IMR-90 (cell line): ENCODE measurements at regions not wholly inside any gene's neighbourhood (a gene's known extent, or its start where the extent isn't known, plus 50 kb on each side); places are given as distances from the start of the nearest gene placed in this dataset.

Experiments used
- ATAC-seq: fragments of 200-7000 bp; cut with Tn5 transposase; 2 replicates; pipeline ENCODE4 v1.9.1; 2020; ENCODE audit warnings: low read depth, mild to moderate bottlenecking, moderate library complexity
- BruUV-seq: library from RNA; stranded (reverse); fragments of 400-500 nt; replicated peaks from 2 replicates; lab custom pipeline; 2021; lab: Mats Ljungman, UMichigan
- CTCF ChIA-PET: fragments of 300-600 bp; formaldehyde crosslinking; extraction: SDS; loops from one replicate; lab custom pipeline; 2021; ENCODE audit warnings: antibody characterized with exemption; lab: Yijun Ruan, JAX
- POLR2A ChIA-PET: fragments of 300-600 bp; sonication (Branson Sonifier 250); formaldehyde crosslinking; loops from one replicate; lab custom pipeline; 2022; ENCODE audit warnings: antibody characterized with exemption; ENCODE audit not compliant: unreplicated experiment; lab: Charles Lee
- DNase-seq: peaks from one replicate; pipeline ENCODE4 v3.0.0; 2013
- H2AFZ ChIP-seq: replicated peaks from 2 replicates; pipeline ENCODE3; 2013; ENCODE audit warnings: low read length, mild to moderate bottlenecking; ENCODE audit not compliant: poor library complexity
- H2AK5ac ChIP-seq: 2 replicates; pipeline ENCODE4 v1.6.1; 2013; ENCODE audit warnings: low read depth, low read length, inconsistent platforms
- H2AK9ac ChIP-seq: replicated peaks from 2 replicates; pipeline ENCODE3; 2013; ENCODE audit warnings: mild to moderate bottlenecking, low read depth, low read length, moderate library complexity; ENCODE audit not compliant: poor library complexity
- H2BK120ac ChIP-seq: 2 replicates; pipeline ENCODE4 v1.6.1; 2013; ENCODE audit warnings: low read depth, low read length, inconsistent platforms
- H2BK15ac ChIP-seq: 3 replicates; pipeline ENCODE4 v1.6.1; 2013; ENCODE audit warnings: low read depth, low read length, inconsistent platforms
- H2BK20ac ChIP-seq: 2 replicates; pipeline ENCODE4 v1.6.1; 2013; ENCODE audit warnings: low read depth, mild to moderate bottlenecking, inconsistent platforms, low read length, moderate library complexity
- H2BK5ac ChIP-seq: 2 replicates; pipeline ENCODE4 v1.6.1; 2013; ENCODE audit warnings: mild to moderate bottlenecking, low read depth, low read length, inconsistent platforms; ENCODE audit not compliant: poor library complexity, severe bottlenecking
- H3K14ac ChIP-seq: replicated peaks from 2 replicates; pipeline ENCODE4 v1.6.1; 2013; ENCODE audit warnings: low read depth, low read length, inconsistent platforms
- H3K18ac ChIP-seq: 2 replicates; pipeline ENCODE4 v1.6.1; 2013; ENCODE audit warnings: low read depth, low read length, control low read depth
- H3K23ac ChIP-seq: 2 replicates; pipeline ENCODE4 v1.6.1; 2013; ENCODE audit warnings: low read depth, low read length, inconsistent platforms
- H3K27ac ChIP-seq: 2 replicates; pipeline ENCODE4 v1.5.1; 2013; ENCODE audit warnings: mild to moderate bottlenecking, control low read depth, low read length; ENCODE audit not compliant: insufficient read depth
- H3K27me3 ChIP-seq: 2 replicates; pipeline ENCODE4 v1.6.1; 2013; ENCODE audit warnings: low read length; ENCODE audit not compliant: control insufficient read depth, insufficient read depth
- H3K36me3 ChIP-seq: 2 replicates; pipeline ENCODE4 v1.6.1; 2013; ENCODE audit warnings: low read length, mixed read lengths; ENCODE audit not compliant: control insufficient read depth, insufficient read depth
- H3K4ac ChIP-seq: 2 replicates; pipeline ENCODE4 v1.6.1; 2013; ENCODE audit warnings: low read depth, low read length, inconsistent platforms
- H3K4me1 ChIP-seq: 2 replicates; pipeline ENCODE4 v1.6.1; 2013; ENCODE audit warnings: low read length, mixed read lengths; ENCODE audit not compliant: control insufficient read depth, insufficient read depth
- H3K4me2 ChIP-seq: 2 replicates; pipeline ENCODE4 v1.6.1; 2013; ENCODE audit warnings: low read depth, mild to moderate bottlenecking, control low read depth, low read length, moderate library complexity
- H3K4me3 ChIP-seq: 2 replicates; pipeline ENCODE4 v1.5.1; 2013; ENCODE audit warnings: low read depth, mild to moderate bottlenecking, control low read depth, low read length, moderate library complexity; ENCODE audit not compliant: insufficient read depth
- H3K56ac ChIP-seq: 2 replicates; pipeline ENCODE4 v1.6.1; 2013; ENCODE audit warnings: low read length, inconsistent platforms; ENCODE audit not compliant: insufficient read depth; ENCODE audit errors: extremely low read depth
- H3K79me1 ChIP-seq, 2 experiments: 2 replicates each; pipeline ENCODE4 v1.6.1; 2013; ENCODE audit warnings: low read length in 2 of 2, inconsistent platforms in 1 of 2, low read depth in 1 of 2
- H3K9ac ChIP-seq: 2 replicates; pipeline ENCODE4 v1.6.1; 2013; ENCODE audit warnings: low read depth, low read length, control low read depth
- H3K9me1 ChIP-seq: 2 replicates; pipeline ENCODE4 v1.6.1; 2013; ENCODE audit warnings: low read length, inconsistent platforms; ENCODE audit not compliant: insufficient read depth
- H3K9me3 ChIP-seq: 2 replicates; pipeline ENCODE4 v1.6.1; 2013; ENCODE audit warnings: low read length; ENCODE audit not compliant: control insufficient read depth, insufficient read depth
- H4K20me1 ChIP-seq: 2 replicates; pipeline ENCODE4 v1.6.1; 2013; ENCODE audit warnings: low read length, inconsistent platforms; ENCODE audit not compliant: insufficient read depth
- H4K5ac ChIP-seq: 2 replicates; pipeline ENCODE4 v1.6.1; 2013; ENCODE audit warnings: mild to moderate bottlenecking, low read depth, low read length, control low read depth
- H4K8ac ChIP-seq, 2 experiments: 2 replicates each; pipeline ENCODE4 v1.6.1; 2013; ENCODE audit warnings: low read depth in 2 of 2, low read length in 2 of 2, control low read depth in 1 of 2, inconsistent platforms in 1 of 2
- H4K91ac ChIP-seq: 2 replicates; pipeline ENCODE4 v1.6.1; 2013; ENCODE audit warnings: low read depth, low read length, inconsistent platforms; ENCODE audit not compliant: insufficient read depth
- CTCF ChIP-seq: conservative IDR thresholded peaks from 2 replicates; pipeline ENCODE4 v1.5.1; 2012; ENCODE audit warnings: mild to moderate bottlenecking, low read depth, low read length, improper control_type of control experiment
- FOS ChIP-seq: fragments of 150-350 bp; IDR thresholded peaks from 2 replicates; pipeline ENCODE4 v1.6.1; 2016; ENCODE audit warnings: low read depth, low read length
- MAZ ChIP-seq: IDR thresholded peaks from 2 replicates; pipeline ENCODE4 v1.6.1; 2012; ENCODE audit warnings: low read depth, mild to moderate bottlenecking, low read length, improper control_type of control experiment, moderate library complexity, borderline replicate concordance
- POLR2A ChIP-seq: IDR thresholded peaks from 2 replicates; pipeline ENCODE4 v1.6.1; 2012; ENCODE audit warnings: mild to moderate bottlenecking, low read depth, low read length
- RAD21 ChIP-seq: IDR thresholded peaks from 2 replicates; pipeline ENCODE4 v1.6.1; 2012; ENCODE audit warnings: low read length, improper control_type of control experiment
- RCOR1 ChIP-seq: IDR thresholded peaks from 2 replicates; pipeline ENCODE4 v1.6.1; 2012; ENCODE audit warnings: mild to moderate bottlenecking, low read length, improper control_type of control experiment; ENCODE audit not compliant: insufficient replicate concordance
- SMC3 ChIP-seq: fragments of 150-350 bp; IDR thresholded peaks from 2 replicates; pipeline ENCODE4 v1.6.1; 2016; ENCODE audit warnings: low read depth, mild to moderate bottlenecking, antibody characterized with exemption, low read length, moderate library complexity
- USF2 ChIP-seq: fragments of 150-350 bp; IDR thresholded peaks from 2 replicates; pipeline ENCODE4 v1.6.1; 2017; ENCODE audit warnings: mild to moderate bottlenecking, antibody characterized with exemption, low read length, low read depth
- WGBS, 2 experiments: methylation state at CpG; one replicate each; pipeline versions ENCODE4 v1.1.5 to v1.1.7; 2013; ENCODE audit warnings: missing lambda C conversion rate in 2 of 2; ENCODE audit not compliant: insufficient read length in 1 of 2; ENCODE audit errors: extremely low coverage in 2 of 2; 5-methylcytosine and 5-hydroxymethylcytosine counted together
- dilution Hi-C: fragments of 300-500 bp; cut with HindIII; formaldehyde crosslinking; loops from one replicate; pipeline ENCODE4 v1.14.3; 2018; ENCODE audit warnings: low sequenced_read_pairs; ENCODE audit not compliant: unreplicated experiment
- in situ Hi-C: fragments of 300-500 bp; cut with MboI; formaldehyde crosslinking; loops from 3 replicates; pipeline ENCODE4 v1.14.3; 2019; ENCODE audit warnings: low sequenced_read_pairs, inconsistent platforms, mixed read lengths
- intact Hi-C: fragments of 100-400 bp; cut with micrococcal nuclease; formaldehyde crosslinking; loops from 2 replicates; pipeline ENCODE4 v1.10.0; 2022

- Histone ChIP-seq H3K27ac (no peak overlapping the region), H3K9me3 (no peaks in the 10 kb centered on the region), H2AFZ (no peak overlapping the region), H3K56ac (no peak overlapping the region), H2BK120ac (no peak overlapping the region), H3K9ac (no peak overlapping the region), H3K27me3 (no peaks in the 10 kb centered on the region), H3K36me3 (no peaks in the 10 kb centered on the region), H4K8ac (no peak overlapping the region), H2BK20ac (no peak overlapping the region), H3K4me3 (no peak overlapping the region), H2AK5ac (no peak overlapping the region), H4K91ac (no peak overlapping the region), H2BK15ac (no peak overlapping the region), H2AK9ac (no peak overlapping the region), H2BK5ac (no peak overlapping the region), H3K4me1 (peaks cover 2% of the 10 kb centered on the region; the same call in 1 of the 2 replicates), H3K79me1 (no peaks in the 10 kb centered on the region), H3K4me2 (no peak overlapping the region), H3K14ac (no peak overlapping the region), H4K20me1 (no peaks in the 10 kb centered on the region), H3K18ac (no peak overlapping the region), H3K23ac (no peak overlapping the region), H3K9me1 (0 out of 2 replicates have a peak, but pooled peaks cover 2% of the 10 kb centered on the region), H3K4ac (no peak overlapping the region), H4K5ac (no peak overlapping the region)
- dilution Hi-C loops (no loop called here), intact Hi-C loops (no loop called here), in situ Hi-C loops (no loop called here)
- BruUV-seq, result no TSS peak
- ATAC-seq, result no peak; the same call in 1 of the 2 replicates
- 50% methylated on average over 2 of the region's 4 CpGs; no CpG with 5 or more reads in 1 of the 2 experiments for WGBS, 2 experiments
- no peak for DNase-seq
- TF ChIP-seq RAD21, result no peak
- TF ChIP-seq USF2, result no peak
- TF ChIP-seq MAZ, result no peak
- TF ChIP-seq FOS, result no peak
- TF ChIP-seq RCOR1, result no peak
- TF ChIP-seq SMC3, result no peak
- no peak for TF ChIP-seq POLR2A
- no peak for TF ChIP-seq CTCF
- ChIA-PET CTCF (interaction anchor here (0.6 to 0.7 kb wide), 2 partner anchors 45 to 50 kb away, joined by 3 read pairs; no protein-coding TSS in a partner anchor), POLR2A (no interaction called here)
Observed at GRCh38 chr5:124001036-124001615, 489.1 kb downstream of the CSNK1G3 start.
